ENCODE measurements at regions not wholly inside any gene's neighbourhood (a gene's known extent, or its start where the extent isn't known, plus 50 kb on each side); places are given as distances from the start of the nearest gene placed in this dataset.

DNA sequence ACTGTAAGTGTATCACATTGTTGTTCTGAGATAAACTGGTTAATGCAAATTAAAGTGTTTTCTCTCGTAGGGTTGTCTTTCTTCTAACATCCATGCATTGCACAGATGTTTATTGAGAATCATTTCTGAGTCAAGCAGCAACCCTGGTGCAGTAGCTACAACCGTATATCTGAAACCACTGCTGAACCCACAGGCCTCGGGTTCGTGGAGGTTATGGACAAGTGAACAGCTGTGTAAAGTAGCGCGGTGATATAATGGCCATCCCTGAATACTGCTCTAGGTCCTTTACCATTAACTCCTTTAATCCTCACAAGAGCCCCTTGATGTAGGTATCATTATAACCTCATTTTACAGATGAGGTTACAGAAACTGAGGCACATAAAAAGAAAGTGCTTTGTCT is 486.1 kb upstream of the TMEM132C start:
- no peaks in the 10 kb centered on the region for H4K20me1 ChIP-seq (ENCODE audit: insufficient read depth, low read length)

DNA sequence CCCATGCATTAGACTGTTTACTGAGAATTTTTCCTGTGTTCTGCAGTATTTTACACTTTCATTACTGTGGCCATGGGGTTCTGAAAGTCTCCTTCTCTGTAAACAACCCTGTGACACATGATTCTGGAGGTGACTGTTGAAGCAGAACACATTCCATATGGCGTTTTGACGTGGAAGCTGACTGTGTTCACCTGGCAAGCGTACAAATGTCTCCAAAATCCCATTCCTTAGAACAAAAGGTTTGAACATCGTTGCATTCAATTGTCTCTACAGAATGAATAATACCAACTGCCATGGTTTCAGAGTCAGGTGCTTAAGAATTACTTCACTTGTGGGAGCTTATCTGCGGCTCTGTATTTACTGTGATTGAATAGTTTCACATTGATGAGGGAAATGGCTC is 485.6 kb upstream of the TMEM132C start:
- H3K9me3 ChIP-seq (ENCODE audit: low read length), result no peaks in the 10 kb centered on the region
- H3K4me3 ChIP-seq (ENCODE audit: low read depth, low read length, poor library complexity, severe bottlenecking), result no peak overlapping the region
- no peak for TF ChIP-seq EZH2 (IDR thresholded peaks at IDR 0.05; ENCODE audit: borderline replicate concordance, low read length)
- TF ChIP-seq, protein P1, sequence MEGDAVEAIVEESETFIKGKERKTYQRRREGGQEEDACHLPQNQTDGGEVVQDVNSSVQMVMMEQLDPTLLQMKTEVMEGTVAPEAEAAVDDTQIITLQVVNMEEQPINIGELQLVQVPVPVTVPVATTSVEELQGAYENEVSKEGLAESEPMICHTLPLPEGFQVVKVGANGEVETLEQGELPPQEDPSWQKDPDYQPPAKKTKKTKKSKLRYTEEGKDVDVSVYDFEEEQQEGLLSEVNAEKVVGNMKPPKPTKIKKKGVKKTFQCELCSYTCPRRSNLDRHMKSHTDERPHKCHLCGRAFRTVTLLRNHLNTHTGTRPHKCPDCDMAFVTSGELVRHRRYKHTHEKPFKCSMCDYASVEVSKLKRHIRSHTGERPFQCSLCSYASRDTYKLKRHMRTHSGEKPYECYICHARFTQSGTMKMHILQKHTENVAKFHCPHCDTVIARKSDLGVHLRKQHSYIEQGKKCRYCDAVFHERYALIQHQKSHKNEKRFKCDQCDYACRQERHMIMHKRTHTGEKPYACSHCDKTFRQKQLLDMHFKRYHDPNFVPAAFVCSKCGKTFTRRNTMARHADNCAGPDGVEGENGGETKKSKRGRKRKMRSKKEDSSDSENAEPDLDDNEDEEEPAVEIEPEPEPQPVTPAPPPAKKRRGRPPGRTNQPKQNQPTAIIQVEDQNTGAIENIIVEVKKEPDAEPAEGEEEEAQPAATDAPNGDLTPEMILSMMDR (IDR thresholded peaks at IDR 0.05; ENCODE audit: low read length), result no peak
- no peaks in the 10 kb centered on the region for H3K27me3 ChIP-seq (ENCODE audit: insufficient read depth, low read length)
- H4K20me1 ChIP-seq (ENCODE audit: insufficient read depth, low read length), result no peaks in the 10 kb centered on the region
- H2AFZ ChIP-seq (ENCODE audit: low read length), result no peak overlapping the region
- H3K4me2 ChIP-seq (ENCODE audit: low read length), result no peak overlapping the region
- no peak overlapping the region for H3K27ac ChIP-seq (ENCODE audit: low read depth, low read length, poor library complexity, severe bottlenecking)
- no peaks in the 10 kb centered on the region for H3K4me1 ChIP-seq (ENCODE audit: insufficient read depth, low read length, severe bottlenecking)
- no peak overlapping the region for H3K9ac ChIP-seq (ENCODE audit: low read length)
- no peaks in the 10 kb centered on the region for H3K79me2 ChIP-seq (ENCODE audit: insufficient read depth, low read length)
- H3K36me3 ChIP-seq (ENCODE audit: insufficient read depth, low read length), result no peaks in the 10 kb centered on the region
- no peaks in the 10 kb centered on the region for H3F3A ChIP-seq (ENCODE audit: insufficient read depth, low read length)
- no peaks in the 10 kb centered on the region for H3K9me2 ChIP-seq (ENCODE audit: low read depth, low read length)

More for the DNA sequence above, 486.1 kb upstream of the TMEM132C start:
- Histone ChIP-seq H3K4me3 (ENCODE audit: low read depth, low read length, poor library complexity, severe bottlenecking) (no peak overlapping the region), H3K36me3 (ENCODE audit: insufficient read depth, low read length) (no peaks in the 10 kb centered on the region), H3K4me1 (ENCODE audit: insufficient read depth, low read length, severe bottlenecking) (no peaks in the 10 kb centered on the region), H3K79me2 (ENCODE audit: insufficient read depth, low read length) (no peaks in the 10 kb centered on the region), H3K4me2 (ENCODE audit: low read length) (no peak overlapping the region), H3K9ac (ENCODE audit: low read length) (no peak overlapping the region), H3K27me3 (ENCODE audit: insufficient read depth, low read length) (no peaks in the 10 kb centered on the region), H3K27ac (ENCODE audit: low read depth, low read length, poor library complexity, severe bottlenecking) (no peak overlapping the region), H3K9me3 (ENCODE audit: low read length) (no peaks in the 10 kb centered on the region), H3K9me2 (ENCODE audit: low read depth, low read length) (no peaks in the 10 kb centered on the region), H2AFZ (ENCODE audit: low read length) (no peak overlapping the region), H3F3A (ENCODE audit: insufficient read depth, low read length) (no peaks in the 10 kb centered on the region)
- TF ChIP-seq, protein P1 (IDR thresholded peaks at IDR 0.05; ENCODE audit: low read length), result no peak
- TF ChIP-seq EZH2 (IDR thresholded peaks at IDR 0.05; ENCODE audit: borderline replicate concordance, low read length), result no peak

DNA sequence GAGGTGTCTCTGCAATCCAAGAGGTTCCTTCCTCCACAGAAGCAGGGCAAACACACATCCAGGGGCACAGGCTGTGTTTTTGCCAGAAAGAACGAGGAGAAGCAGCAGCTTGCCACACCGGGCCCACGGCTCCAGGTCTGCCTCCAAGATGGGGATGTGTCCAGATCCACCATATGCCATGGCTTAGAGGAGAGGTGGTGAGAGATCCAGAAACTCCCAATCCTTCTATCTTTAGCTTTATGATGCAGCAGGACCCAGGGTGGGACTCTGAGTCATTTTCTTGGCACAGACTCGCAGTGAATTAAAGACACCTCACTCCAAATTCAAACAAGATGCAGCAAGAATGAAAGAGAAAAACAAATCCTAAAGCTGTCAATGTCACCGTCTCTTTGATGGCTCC is 481.4 kb upstream of the TMEM132C start:
- Histone ChIP-seq H4K20me1 (ENCODE audit: insufficient read depth, low read length) (no peaks in the 10 kb centered on the region), H3K4me2 (ENCODE audit: low read length) (no peak overlapping the region), H2AFZ (ENCODE audit: low read length) (no peak overlapping the region), H3K27ac (ENCODE audit: low read depth, low read length, poor library complexity, severe bottlenecking) (no peak overlapping the region), H3K36me3 (ENCODE audit: insufficient read depth, low read length) (no peaks in the 10 kb centered on the region), H3K9me3 (ENCODE audit: low read length) (no peaks in the 10 kb centered on the region), H3K9me2 (ENCODE audit: low read depth, low read length) (no peaks in the 10 kb centered on the region), H3K4me1 (ENCODE audit: insufficient read depth, low read length, severe bottlenecking) (no peaks in the 10 kb centered on the region), H3K4me3 (ENCODE audit: low read depth, low read length, poor library complexity, severe bottlenecking) (no peak overlapping the region), H3K9ac (ENCODE audit: low read length) (no peak overlapping the region), H3F3A (ENCODE audit: insufficient read depth, low read length) (no peaks in the 10 kb centered on the region), H3K27me3 (ENCODE audit: insufficient read depth, low read length) (no peaks in the 10 kb centered on the region), H3K79me2 (ENCODE audit: insufficient read depth, low read length) (no peaks in the 10 kb centered on the region)
- TF ChIP-seq EZH2 (IDR thresholded peaks at IDR 0.05; ENCODE audit: borderline replicate concordance, low read length), result no peak
- TF ChIP-seq, protein P1 (IDR thresholded peaks at IDR 0.05; ENCODE audit: low read length), result no peak
